ENCODE measurements at regions not wholly inside any gene's neighbourhood (a gene's known extent, or its start where the extent isn't known, plus 50 kb on each side); places are given as distances from the start of the nearest gene placed in this dataset.
A peak's percentile ranks its signal among the peaks of the same experiment; 100 is the strongest.

GRCh38 chr9:113822315-113822714 lies 53.8 kb upstream of the ZNF618 start:
- Histone ChIP-seq H2AK9ac (replicated peaks; ENCODE audit: low read depth, low read length, poor library complexity) (no peak overlapping the region), H3K27ac (ENCODE audit: insufficient read depth, low read length) (no peak overlapping the region), H4K8ac (ENCODE audit: low read depth in 2 of 2, low read length in 2 of 2) (no peak overlapping the region), H3K56ac (ENCODE audit: extremely low read depth, insufficient read depth, low read length) (no peak overlapping the region), H3K14ac (replicated peaks; ENCODE audit: low read depth, low read length) (no peak overlapping the region), H3K27me3 (ENCODE audit: control insufficient read depth, insufficient read depth, low read length) (peaks cover 7% of the 10 kb centered on the region), H2AK5ac (ENCODE audit: low read depth, low read length) (no peak overlapping the region), H3K18ac (ENCODE audit: low read depth, low read length) (no peak overlapping the region), H4K5ac (ENCODE audit: low read depth, low read length) (no peak overlapping the region), H3K4me1 (ENCODE audit: control insufficient read depth, insufficient read depth, low read length) (no peaks in the 10 kb centered on the region), H2BK20ac (ENCODE audit: low read depth, low read length) (no peak overlapping the region), H3K4me3 (ENCODE audit: insufficient read depth, low read depth, low read length) (no peak overlapping the region), H3K79me1 (ENCODE audit: low read depth in 1 of 2, low read length in 2 of 2) (no peaks in the 10 kb centered on the region), H4K20me1 (ENCODE audit: insufficient read depth, low read length) (no peaks in the 10 kb centered on the region), H2BK5ac (ENCODE audit: low read depth, low read length, poor library complexity, severe bottlenecking) (no peak overlapping the region), H3K9me3 (ENCODE audit: control insufficient read depth, insufficient read depth, low read length) (no peaks in the 10 kb centered on the region; the same call in 1 of the 2 replicates), H4K91ac (ENCODE audit: insufficient read depth, low read depth, low read length) (no peak overlapping the region), H2BK120ac (ENCODE audit: low read depth, low read length) (no peak overlapping the region), H3K4ac (ENCODE audit: low read depth, low read length) (no peak overlapping the region), H3K23ac (ENCODE audit: low read depth, low read length) (no peak overlapping the region), H2BK15ac (ENCODE audit: low read depth, low read length) (no peak overlapping the region), H3K9ac (ENCODE audit: low read depth, low read length) (no peak overlapping the region), H2AFZ (replicated peaks; ENCODE audit: low read length, poor library complexity) (no peak overlapping the region), H3K4me2 (ENCODE audit: low read depth, low read length) (no peak overlapping the region), H3K9me1 (ENCODE audit: insufficient read depth, low read length) (no peaks in the 10 kb centered on the region), H3K36me3 (ENCODE audit: control insufficient read depth, insufficient read depth, low read length) (no peaks in the 10 kb centered on the region)
- in situ Hi-C loops (cut with MboI; ENCODE audit: low sequenced_read_pairs) (no loop called here), intact Hi-C loops (cut with micrococcal nuclease) (no loop called here), dilution Hi-C loops (cut with HindIII; ENCODE audit: low sequenced_read_pairs, unreplicated experiment) (no loop called here)
- no CpG with 5 or more reads among the region's 2 CpGs for WGBS, 2 experiments (ENCODE audit: extremely low coverage in 2 of 2, insufficient read length in 1 of 2)
- BruUV-seq (replicated peaks): no TSS peak
- ChIA-PET POLR2A (ENCODE audit: unreplicated experiment) (no interaction called here), CTCF (no interaction called here)
- TF ChIP-seq NFE2L2 (IDR thresholded peaks at IDR 0.05; ENCODE audit: low read depth, low read length) (no peak), USF2 (IDR thresholded peaks at IDR 0.05; ENCODE audit: low read depth, low read length) (no peak), MAFK (IDR thresholded peaks at IDR 0.05; ENCODE audit: low read depth, low read length) (peak; percentile 47; the same call in 1 of the 2 replicates)
- no peak for DNase-seq
- no peak for ATAC-seq (ENCODE audit: low read depth)

All from IMR-90 (cell line).